ENCODE measurements at regions not wholly inside any gene's neighbourhood (a gene's known extent, or its start where the extent isn't known, plus 50 kb on each side); places are given as distances from the start of the nearest gene placed in this dataset.
A peak's percentile ranks its signal among the peaks of the same experiment; 100 is the strongest.
"Not testable (repeated sequence)": the region's sequence is repeated elsewhere in the genome, so short reads cannot be mapped to it uniquely, and the experiment has no call there.

DNA sequence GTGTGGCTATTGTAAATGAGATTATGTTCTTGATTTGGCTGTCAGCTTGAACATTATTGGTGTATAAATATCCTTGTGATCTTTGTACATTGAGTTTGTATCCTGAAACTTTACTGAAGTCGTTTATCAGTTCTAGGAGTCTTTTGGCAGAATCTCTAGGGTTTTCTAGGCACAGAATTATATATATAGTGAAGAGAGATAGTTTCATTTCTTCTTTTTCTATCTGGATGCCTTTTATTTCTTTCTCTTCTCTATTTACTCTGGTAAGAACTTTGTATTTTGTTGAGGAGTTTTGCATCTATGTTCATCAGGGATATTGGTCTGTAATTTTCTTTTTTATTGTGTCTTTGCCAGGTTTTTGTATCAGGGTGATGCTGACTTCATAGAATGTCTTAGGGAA, 589.2 kb upstream of the MAN1A1 start:
- H3K9me3 Mint-ChIP-seq (ENCODE audit: unreplicated experiment) = no peaks in the 10 kb centered on the region
- no peak overlapping the region for H3K4me3 Mint-ChIP-seq (ENCODE audit: unreplicated experiment)
- no peak for DNase-seq (ENCODE audit: unreplicated experiment)
- no peaks in the 10 kb centered on the region for H3K4me1 Mint-ChIP-seq (ENCODE audit: insufficient read depth, unreplicated experiment)
- ChIA-PET CTCF (interaction anchor here (0.5 kb wide), 1 partner anchor 203 kb away, joined by 3 read pairs; no protein-coding TSS in a partner anchor), POLR2A (no interaction called here)
- no peak overlapping the region for H3K27ac Mint-ChIP-seq (ENCODE audit: low read depth, unreplicated experiment)
- intact Hi-C loops (cut with micrococcal nuclease) = no loop called here
- no TSS peak for BruUV-seq (replicated peaks)
- TF ChIP-seq, protein P1, sequence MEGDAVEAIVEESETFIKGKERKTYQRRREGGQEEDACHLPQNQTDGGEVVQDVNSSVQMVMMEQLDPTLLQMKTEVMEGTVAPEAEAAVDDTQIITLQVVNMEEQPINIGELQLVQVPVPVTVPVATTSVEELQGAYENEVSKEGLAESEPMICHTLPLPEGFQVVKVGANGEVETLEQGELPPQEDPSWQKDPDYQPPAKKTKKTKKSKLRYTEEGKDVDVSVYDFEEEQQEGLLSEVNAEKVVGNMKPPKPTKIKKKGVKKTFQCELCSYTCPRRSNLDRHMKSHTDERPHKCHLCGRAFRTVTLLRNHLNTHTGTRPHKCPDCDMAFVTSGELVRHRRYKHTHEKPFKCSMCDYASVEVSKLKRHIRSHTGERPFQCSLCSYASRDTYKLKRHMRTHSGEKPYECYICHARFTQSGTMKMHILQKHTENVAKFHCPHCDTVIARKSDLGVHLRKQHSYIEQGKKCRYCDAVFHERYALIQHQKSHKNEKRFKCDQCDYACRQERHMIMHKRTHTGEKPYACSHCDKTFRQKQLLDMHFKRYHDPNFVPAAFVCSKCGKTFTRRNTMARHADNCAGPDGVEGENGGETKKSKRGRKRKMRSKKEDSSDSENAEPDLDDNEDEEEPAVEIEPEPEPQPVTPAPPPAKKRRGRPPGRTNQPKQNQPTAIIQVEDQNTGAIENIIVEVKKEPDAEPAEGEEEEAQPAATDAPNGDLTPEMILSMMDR (IDR thresholded peaks at IDR 0.05; ENCODE audit: unreplicated experiment) = no peak
- H3K36me3 Mint-ChIP-seq (ENCODE audit: insufficient read depth, unreplicated experiment) = no peaks in the 10 kb centered on the region
- no peaks in the 10 kb centered on the region for H3K27me3 Mint-ChIP-seq (ENCODE audit: insufficient read depth, unreplicated experiment)

GRCh38 chr6:119934816-119935215, 585.3 kb upstream of the MAN1A1 start:
- H3K36me3 Mint-ChIP-seq (ENCODE audit: insufficient read depth, unreplicated experiment) = no peaks in the 10 kb centered on the region
- TF ChIP-seq, protein P1 (IDR thresholded peaks at IDR 0.05; ENCODE audit: unreplicated experiment) = no peak
- no peak overlapping the region for H3K27ac Mint-ChIP-seq (ENCODE audit: low read depth, unreplicated experiment)
- H3K4me1 Mint-ChIP-seq (ENCODE audit: insufficient read depth, unreplicated experiment) = no peaks in the 10 kb centered on the region
- H3K27me3 Mint-ChIP-seq (ENCODE audit: insufficient read depth, unreplicated experiment) = no peaks in the 10 kb centered on the region
- intact Hi-C loops (cut with micrococcal nuclease) = no loop called here
- H3K4me3 Mint-ChIP-seq (ENCODE audit: unreplicated experiment) = no peak overlapping the region
- POLR2A ChIA-PET = no interaction called here
- no peaks in the 10 kb centered on the region for H3K9me3 Mint-ChIP-seq (ENCODE audit: unreplicated experiment)
- no peak for DNase-seq (ENCODE audit: unreplicated experiment)
- no TSS peak for BruUV-seq (replicated peaks)
- CTCF ChIA-PET = interaction anchor here (1.0 kb wide), 1 partner anchor 23 kb away, joined by 3 read pairs; no protein-coding TSS in a partner anchor

DNA sequence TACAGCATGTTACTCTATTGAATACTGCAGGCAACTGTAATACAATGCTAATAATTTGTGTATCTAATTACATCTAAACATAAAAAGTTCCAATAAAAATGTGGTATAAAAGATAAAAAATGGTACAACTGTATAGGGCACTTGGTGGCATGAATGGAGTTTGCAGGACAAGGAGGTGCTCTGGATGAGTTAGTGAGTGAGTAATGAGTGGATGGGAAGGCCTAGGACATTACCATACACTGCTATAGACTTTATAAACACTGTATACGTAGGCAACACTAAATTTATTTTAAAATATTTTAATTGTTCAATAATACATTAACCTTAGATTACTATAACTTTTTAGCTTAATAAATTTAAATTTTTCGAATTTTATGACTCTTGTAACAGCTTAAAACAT, 579.6 kb upstream of the MAN1A1 start:
- Mint-ChIP-seq H3K9me3 (ENCODE audit: unreplicated experiment) (peaks cover 17% of the 10 kb centered on the region), H3K36me3 (ENCODE audit: insufficient read depth, unreplicated experiment) (no peaks in the 10 kb centered on the region), H3K4me3 (ENCODE audit: unreplicated experiment) (no peak overlapping the region), H3K27ac (ENCODE audit: low read depth, unreplicated experiment) (no peak overlapping the region), H3K27me3 (ENCODE audit: insufficient read depth, unreplicated experiment) (no peaks in the 10 kb centered on the region), H3K4me1 (ENCODE audit: insufficient read depth, unreplicated experiment) (no peaks in the 10 kb centered on the region)
- intact Hi-C loops (cut with micrococcal nuclease) = no loop called here
- CTCF ChIA-PET = no interaction called here
- POLR2A ChIA-PET = interaction anchor here (0.6 kb wide), 1 partner anchor 37 kb away, joined by 4 read pairs; no protein-coding TSS in a partner anchor
- TF ChIP-seq, protein P1 (IDR thresholded peaks at IDR 0.05; ENCODE audit: unreplicated experiment) = no peak
- no TSS peak for BruUV-seq (replicated peaks)
- peak; percentile 17 for DNase-seq (ENCODE audit: unreplicated experiment)

GRCh38 chr6:119924888-119925287, 575.3 kb upstream of the MAN1A1 start:
- BruUV-seq (replicated peaks); H3K27me3 Mint-ChIP-seq (ENCODE audit: insufficient read depth, unreplicated experiment); CTCF ChIA-PET; POLR2A ChIA-PET; H3K36me3 Mint-ChIP-seq (ENCODE audit: insufficient read depth, unreplicated experiment); DNase-seq (ENCODE audit: unreplicated experiment); H3K4me3 Mint-ChIP-seq (ENCODE audit: unreplicated experiment); H3K4me1 Mint-ChIP-seq (ENCODE audit: insufficient read depth, unreplicated experiment); H3K27ac Mint-ChIP-seq (ENCODE audit: low read depth, unreplicated experiment); intact Hi-C loops (cut with micrococcal nuclease): not testable (repeated sequence)
- peaks cover 40% of the 10 kb centered on the region for H3K9me3 Mint-ChIP-seq (ENCODE audit: unreplicated experiment)

DNA sequence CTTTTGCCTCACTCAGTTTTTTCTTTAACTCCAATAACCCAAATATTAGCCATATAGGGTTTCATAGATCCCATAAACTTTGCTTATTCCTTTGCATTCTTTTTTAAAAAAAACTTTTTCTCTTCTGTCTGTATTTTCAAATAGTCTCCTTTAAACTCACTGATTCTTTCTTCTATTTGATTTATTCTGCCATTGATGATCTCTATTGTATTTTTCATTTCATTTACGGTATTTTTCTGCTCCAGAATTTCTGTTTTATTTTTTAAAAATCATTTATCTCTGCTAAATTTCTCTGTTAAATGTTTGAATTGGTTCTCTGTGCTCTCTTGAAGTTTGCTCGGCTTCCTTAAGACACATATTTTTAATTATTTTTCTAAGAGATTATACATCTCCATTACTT, 573.3 kb upstream of the MAN1A1 start:
- ChIA-PET CTCF (interaction anchor here (0.6 kb wide), 1 partner anchor 83 kb away, joined by 7 read pairs; no protein-coding TSS in a partner anchor), POLR2A (no interaction called here)
- Mint-ChIP-seq H3K9me3 (ENCODE audit: unreplicated experiment) (peaks cover 40% of the 10 kb centered on the region), H3K27me3 (ENCODE audit: insufficient read depth, unreplicated experiment) (no peaks in the 10 kb centered on the region), H3K27ac (ENCODE audit: low read depth, unreplicated experiment) (no peak overlapping the region), H3K4me3 (ENCODE audit: unreplicated experiment) (no peak overlapping the region), H3K4me1 (ENCODE audit: insufficient read depth, unreplicated experiment) (no peaks in the 10 kb centered on the region), H3K36me3 (ENCODE audit: insufficient read depth, unreplicated experiment) (no peaks in the 10 kb centered on the region)
- intact Hi-C loops (cut with micrococcal nuclease) = no loop called here
- TF ChIP-seq, protein P1 (IDR thresholded peaks at IDR 0.05; ENCODE audit: unreplicated experiment) = no peak
- no TSS peak for BruUV-seq (replicated peaks)
- DNase-seq (ENCODE audit: unreplicated experiment) = no peak
